ENCODE measurements at regions not wholly inside any gene's neighbourhood (a gene's known extent, or its start where the extent isn't known, plus 50 kb on each side); places are given as distances from the start of the nearest gene placed in this dataset.

- ATAC-seq (replicated peaks in 6 of 8): no peak
- Histone ChIP-seq H3K27ac (no peak overlapping the region), H3K4me3 (no peak overlapping the region), H3K4me1 (replicated peaks in 1 of 2) (peaks cover 7 to 17% of the 10 kb centered on the region in 2 donors)
- in situ Hi-C loops (cut with MboI; ENCODE audit: low pct_unique_long_range_greater_than_20kb in 2 of 9, low sequenced_read_pairs in 9 of 9, unreplicated experiment in 9 of 9): no loop called here
- WGBS, 10 experiments: 20 to 93% (median 58%) methylated on average over 2 to 4 of the region's 4 CpGs
Measured at GRCh38 chr18:27823053-27823452, 353.9 kb downstream of the CDH2 start.

GRCh38 chr18:27808683-27809082, 368.2 kb downstream of the CDH2 start:
- H3K4me1 ChIP-seq (replicated peaks in 1 of 2): no peaks in the 10 kb centered on the region
- WGBS, 10 experiments: 0 to 88% (median 50%) methylated on average over 1 of the region's 1 CpG; no CpG with 5 or more reads in 4 of the 10 experiments
- in situ Hi-C loops (cut with MboI; ENCODE audit: low pct_unique_long_range_greater_than_20kb in 2 of 9, low sequenced_read_pairs in 9 of 9, unreplicated experiment in 9 of 9): no loop called here
- H3K4me3 ChIP-seq: no peak overlapping the region
- H3K27ac ChIP-seq: no peak overlapping the region
- no peak for ATAC-seq (replicated peaks in 6 of 8)

GRCh38 chr18:27803957-27804356, 373.0 kb downstream of the CDH2 start:
- no peak for ATAC-seq (replicated peaks in 6 of 8)
- Histone ChIP-seq H3K4me3 (no peak overlapping the region), H3K27ac (no peak overlapping the region), H3K4me1 (replicated peaks in 1 of 2) (no peaks in the 10 kb centered on the region)
- in situ Hi-C loops (cut with MboI; ENCODE audit: low pct_unique_long_range_greater_than_20kb in 2 of 9, low sequenced_read_pairs in 9 of 9, unreplicated experiment in 9 of 9): no loop called here
- WGBS, 10 experiments: 0 to 76% (median 35%) methylated on average over 1 to 2 of the region's 2 CpGs

- Histone ChIP-seq H3K4me1 (replicated peaks in 1 of 2) (no peaks in the 10 kb centered on the region), H3K27ac (no peak overlapping the region), H3K4me3 (no peak overlapping the region)
- in situ Hi-C loops (cut with MboI; ENCODE audit: low pct_unique_long_range_greater_than_20kb in 2 of 9, low sequenced_read_pairs in 9 of 9, unreplicated experiment in 9 of 9): loop anchor here in 1 of 9 experiments (25.0 kb wide), 1 partner anchor 390 kb away; the partner anchor contains the start of gene CDH2
- no peak for ATAC-seq (replicated peaks in 6 of 8)
- 0 to 100% (median 96%) methylated on average over 1 of the region's 1 CpG; no CpG with 5 or more reads in 2 of the 10 experiments for WGBS, 10 experiments
Measured at GRCh38 chr18:27797484-27797883, 379.4 kb downstream of the CDH2 start.

- ATAC-seq (replicated peaks in 6 of 8): no peak
- H3K27ac ChIP-seq: no peak overlapping the region
- in situ Hi-C loops (cut with MboI; ENCODE audit: low pct_unique_long_range_greater_than_20kb in 2 of 9, low sequenced_read_pairs in 9 of 9, unreplicated experiment in 9 of 9): loop anchor here in 1 of 9 experiments (25.0 kb wide), 1 partner anchor 393 kb away; the partner anchor contains the start of gene CDH2
- no peak overlapping the region for H3K4me3 ChIP-seq
- 0 to 100% (median 75%) methylated on average over 1 to 2 of the region's 2 CpGs; no CpG with 5 or more reads in 1 of the 10 experiments for WGBS, 10 experiments
- no peaks in the 10 kb centered on the region for H3K4me1 ChIP-seq (replicated peaks in 1 of 2)
Measured at GRCh38 chr18:27794181-27794926, 382.6 kb downstream of the CDH2 start.

GRCh38 chr18:27793013-27793785, 383.7 kb downstream of the CDH2 start:
- no peak overlapping the region for H3K4me3 ChIP-seq
- in situ Hi-C loops (cut with MboI; ENCODE audit: low pct_unique_long_range_greater_than_20kb in 2 of 9, low sequenced_read_pairs in 9 of 9, unreplicated experiment in 9 of 9): loop anchor here in 1 of 9 experiments (25.0 kb wide), 1 partner anchor 394 kb away; the partner anchor contains the start of gene CDH2
- WGBS, 10 experiments: 10 to 85% (median 65%) methylated on average over 1 to 7 of the region's 7 CpGs; no CpG with 5 or more reads in 1 of the 10 experiments
- no peaks in the 10 kb centered on the region for H3K4me1 ChIP-seq (replicated peaks in 1 of 2)
- H3K27ac ChIP-seq: no peak overlapping the region
- peak in 1 of 8 experiments; percentile 52 for ATAC-seq (replicated peaks in 6 of 8)

GRCh38 chr18:27789406-27789805, 387.5 kb downstream of the CDH2 start:
- no peak for ATAC-seq (replicated peaks in 6 of 8)
- in situ Hi-C loops (cut with MboI; ENCODE audit: low pct_unique_long_range_greater_than_20kb in 2 of 9, low sequenced_read_pairs in 9 of 9, unreplicated experiment in 9 of 9): loop anchor here in 1 of 9 experiments (25.0 kb wide), 1 partner anchor 398 kb away; the partner anchor contains the start of gene CDH2
- Histone ChIP-seq H3K27ac (no peak overlapping the region), H3K4me1 (replicated peaks in 1 of 2) (no peaks in the 10 kb centered on the region), H3K4me3 (no peak overlapping the region)
- 0 to 100% (median 78%) methylated on average over 1 of the region's 1 CpG; no CpG with 5 or more reads in 6 of the 10 experiments for WGBS, 10 experiments

GRCh38 chr18:27787547-27787946, 389.4 kb downstream of the CDH2 start:
- no peak overlapping the region for H3K27ac ChIP-seq
- H3K4me1 ChIP-seq (replicated peaks in 1 of 2): no peaks in the 10 kb centered on the region
- no peak overlapping the region for H3K4me3 ChIP-seq
- peak in 1 of 8 experiments; percentile 50 for ATAC-seq (replicated peaks in 6 of 8)
- in situ Hi-C loops (cut with MboI; ENCODE audit: low pct_unique_long_range_greater_than_20kb in 2 of 9, low sequenced_read_pairs in 9 of 9, unreplicated experiment in 9 of 9): loop anchor here in 1 of 9 experiments (25.0 kb wide), 1 partner anchor 400 kb away; the partner anchor contains the start of gene CDH2
- 0 to 78% (median 40%) methylated on average over 1 of the region's 1 CpG; no CpG with 5 or more reads in 5 of the 10 experiments for WGBS, 10 experiments

GRCh38 chr18:27785815-27786471, 391.0 kb downstream of the CDH2 start:
- in situ Hi-C loops (cut with MboI; ENCODE audit: low pct_unique_long_range_greater_than_20kb in 2 of 9, low sequenced_read_pairs in 9 of 9, unreplicated experiment in 9 of 9): loop anchor here in 1 of 9 experiments (25.0 kb wide), 1 partner anchor 401 kb away; the partner anchor contains the start of gene CDH2
- 33 to 100% (median 76%) methylated on average over 1 to 14 of the region's 16 CpGs; no CpG with 5 or more reads in 1 of the 10 experiments for WGBS, 10 experiments
- Histone ChIP-seq H3K4me3 (no peak overlapping the region), H3K4me1 (replicated peaks in 1 of 2) (no peaks in the 10 kb centered on the region), H3K27ac (no peak overlapping the region)
- ATAC-seq (replicated peaks in 6 of 8): peak in 4 of 8 experiments; percentile 44 to 83 (median 66)

- Histone ChIP-seq H3K4me3 (no peak overlapping the region), H3K27ac (no peak overlapping the region), H3K4me1 (replicated peaks in 1 of 2) (no peaks in the 10 kb centered on the region)
- no peak for ATAC-seq (replicated peaks in 6 of 8)
- in situ Hi-C loops (cut with MboI; ENCODE audit: low pct_unique_long_range_greater_than_20kb in 2 of 9, low sequenced_read_pairs in 9 of 9, unreplicated experiment in 9 of 9): loop anchor here in 1 of 9 experiments (25.0 kb wide), 1 partner anchor 407 kb away; the partner anchor contains the start of gene CDH2
- 17 to 100% (median 93%) methylated on average over 1 to 4 of the region's 4 CpGs; no CpG with 5 or more reads in 1 of the 10 experiments for WGBS, 10 experiments
Measured at GRCh38 chr18:27780061-27780745, 396.7 kb downstream of the CDH2 start.

GRCh38 chr18:27778925-27779324, 398.0 kb downstream of the CDH2 start:
- H3K27ac ChIP-seq: no peak overlapping the region
- ATAC-seq (replicated peaks in 6 of 8): no peak
- WGBS, 10 experiments: 0 to 82% (median 39%) methylated on average over 1 of the region's 1 CpG; no CpG with 5 or more reads in 2 of the 10 experiments
- H3K4me1 ChIP-seq (replicated peaks in 1 of 2): no peaks in the 10 kb centered on the region
- in situ Hi-C loops (cut with MboI; ENCODE audit: low pct_unique_long_range_greater_than_20kb in 2 of 9, low sequenced_read_pairs in 9 of 9, unreplicated experiment in 9 of 9): loop anchor here in 1 of 9 experiments (25.0 kb wide), 1 partner anchor 408 kb away; the partner anchor contains the start of gene CDH2
- no peak overlapping the region for H3K4me3 ChIP-seq

- Histone ChIP-seq H3K27ac (no peak overlapping the region), H3K4me3 (no peak overlapping the region), H3K4me1 (replicated peaks in 1 of 2) (no peaks in the 10 kb centered on the region)
- 0 to 67% (median 0%) methylated on average over 1 to 2 of the region's 2 CpGs; no CpG with 5 or more reads in 3 of the 10 experiments for WGBS, 10 experiments
- ATAC-seq (replicated peaks in 6 of 8): peak in 3 of 8 experiments; percentile 20 to 55 (median 52)
- in situ Hi-C loops (cut with MboI; ENCODE audit: low pct_unique_long_range_greater_than_20kb in 2 of 9, low sequenced_read_pairs in 9 of 9, unreplicated experiment in 9 of 9): loop anchor here in 1 of 9 experiments (25.0 kb wide), 1 partner anchor 409 kb away; the partner anchor contains the start of gene CDH2
Measured at GRCh38 chr18:27778441-27778840, 398.5 kb downstream of the CDH2 start.

All from motor neuron (in vitro differentiated cells).